B cell (primary cell): ENCODE measurements at regions not wholly inside any gene's neighbourhood (a gene's known extent, or its start where the extent isn't known, plus 50 kb on each side); places are given as distances from the start of the nearest gene placed in this dataset.

ENCODE experiments used
- EZH2 ChIP-seq: IDR thresholded peaks from 2 replicates; pipeline ENCODE4 v1.6.1; 2012; ENCODE audit warnings: borderline replicate concordance, low read depth, mild to moderate bottlenecking, moderate library complexity, low read length; ENCODE audit not compliant: insufficient read depth, poor library complexity, severe bottlenecking
- TF ChIP-seq, protein P1 (sequence below): fragments of 200-600 bp; IDR thresholded peaks from one replicate; pipeline ENCODE4 v1.8.0; 2022; ENCODE audit warnings: antibody characterized with exemption, mild to moderate bottlenecking

DNA sequence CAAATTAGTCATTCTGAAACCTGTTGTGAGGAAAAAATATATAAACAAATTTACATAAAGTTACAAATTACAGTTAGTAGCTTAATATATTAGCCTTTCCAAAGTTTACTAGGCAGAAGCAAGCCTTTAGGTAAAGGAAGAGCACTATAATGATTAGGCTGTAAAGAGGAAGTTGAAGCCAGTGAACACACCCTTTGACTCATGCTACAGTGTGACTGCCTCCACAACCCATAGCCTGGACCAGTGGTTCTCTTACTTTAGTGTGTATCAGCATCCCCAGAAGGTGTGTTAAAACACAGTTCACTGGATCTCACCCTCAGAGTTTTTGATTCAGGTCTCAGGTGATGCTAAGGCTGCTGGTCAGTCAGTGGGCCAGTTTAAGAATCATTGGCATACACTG is 91.4 kb upstream of the DEFB112 start:
- no peak for TF ChIP-seq EZH2
- TF ChIP-seq, protein P1, sequence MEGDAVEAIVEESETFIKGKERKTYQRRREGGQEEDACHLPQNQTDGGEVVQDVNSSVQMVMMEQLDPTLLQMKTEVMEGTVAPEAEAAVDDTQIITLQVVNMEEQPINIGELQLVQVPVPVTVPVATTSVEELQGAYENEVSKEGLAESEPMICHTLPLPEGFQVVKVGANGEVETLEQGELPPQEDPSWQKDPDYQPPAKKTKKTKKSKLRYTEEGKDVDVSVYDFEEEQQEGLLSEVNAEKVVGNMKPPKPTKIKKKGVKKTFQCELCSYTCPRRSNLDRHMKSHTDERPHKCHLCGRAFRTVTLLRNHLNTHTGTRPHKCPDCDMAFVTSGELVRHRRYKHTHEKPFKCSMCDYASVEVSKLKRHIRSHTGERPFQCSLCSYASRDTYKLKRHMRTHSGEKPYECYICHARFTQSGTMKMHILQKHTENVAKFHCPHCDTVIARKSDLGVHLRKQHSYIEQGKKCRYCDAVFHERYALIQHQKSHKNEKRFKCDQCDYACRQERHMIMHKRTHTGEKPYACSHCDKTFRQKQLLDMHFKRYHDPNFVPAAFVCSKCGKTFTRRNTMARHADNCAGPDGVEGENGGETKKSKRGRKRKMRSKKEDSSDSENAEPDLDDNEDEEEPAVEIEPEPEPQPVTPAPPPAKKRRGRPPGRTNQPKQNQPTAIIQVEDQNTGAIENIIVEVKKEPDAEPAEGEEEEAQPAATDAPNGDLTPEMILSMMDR = no peak
